ENCODE measurements at regions not wholly inside any gene's neighbourhood (a gene's known extent, or its start where the extent isn't known, plus 50 kb on each side); places are given as distances from the start of the nearest gene placed in this dataset.

DNA sequence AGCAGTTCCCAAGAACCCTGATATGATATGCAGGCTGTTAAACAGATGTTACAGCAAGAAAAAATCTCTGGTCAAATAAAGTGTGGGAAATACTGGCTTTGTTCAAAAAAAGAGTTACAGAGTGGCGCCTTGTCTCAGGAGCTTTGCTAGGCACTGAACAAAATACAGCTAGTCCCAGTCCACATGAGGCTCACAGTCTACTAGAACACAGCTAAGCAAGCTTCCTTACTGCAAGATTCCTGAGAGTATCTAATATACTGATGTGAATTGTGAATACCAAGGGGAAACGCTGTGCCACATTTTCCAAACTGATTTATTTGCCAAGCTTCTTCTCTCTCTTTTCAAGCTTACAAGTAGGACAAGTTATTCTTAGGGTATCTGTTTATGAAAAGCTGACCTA lies 188.8 kb upstream of the NABP1 start:
- H3K27ac Mint-ChIP-seq = no peak overlapping the region
- no peaks in the 10 kb centered on the region for H3K36me3 ChIP-seq (ENCODE audit: control insufficient read depth, insufficient read depth, low read length)
- peaks cover 9% of the 10 kb centered on the region for H3K27me3 Mint-ChIP-seq
- H3K27ac ChIP-seq (ENCODE audit: insufficient read depth, low read length, poor library complexity, severe bottlenecking) = no peak overlapping the region
- H3K4me1 ChIP-seq (ENCODE audit: control insufficient read depth, insufficient read depth, low read length, poor library complexity, severe bottlenecking) = no peaks in the 10 kb centered on the region
- no peaks in the 10 kb centered on the region for H3K4me1 Mint-ChIP-seq
- H3K9me3 ChIP-seq (ENCODE audit: control insufficient read depth in 2 of 2, low read length in 2 of 2) = no peaks in the 10 kb centered on the region
- ATAC-seq (ENCODE audit: low read depth in 2 of 2) (no peak), DNase-seq (no peak)
- no peak overlapping the region for H3K4me3 Mint-ChIP-seq
- H3K9me3 Mint-ChIP-seq = peaks cover 0 to 4% (median 0%) of the 10 kb centered on the region in 7 donors
- H3K36me3 Mint-ChIP-seq = no peaks in the 10 kb centered on the region
- H3K4me3 ChIP-seq (ENCODE audit: low read depth, low read length) = no peak overlapping the region
- H3K27me3 ChIP-seq (ENCODE audit: control insufficient read depth, insufficient read depth, low read length) = no peaks in the 10 kb centered on the region

DNA sequence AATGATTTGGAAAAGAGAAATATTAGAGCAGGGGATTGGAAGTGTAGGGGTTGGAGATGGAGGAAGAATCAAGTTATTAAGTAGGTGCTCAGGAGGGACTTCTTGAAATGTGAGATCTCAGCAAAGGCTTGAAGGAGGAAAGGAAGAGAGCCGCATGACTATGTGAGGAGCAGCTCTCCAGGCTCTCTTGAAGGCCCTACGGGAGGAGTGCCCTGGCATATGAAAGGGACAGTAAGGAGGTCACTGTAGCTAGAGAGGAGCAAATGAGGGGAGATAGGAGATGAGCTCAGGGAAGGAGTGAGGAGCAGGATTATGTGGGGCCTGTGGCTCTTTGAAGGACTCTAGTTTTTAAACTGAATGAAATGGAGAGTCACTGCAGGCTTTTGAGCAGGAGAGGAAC lies 181.1 kb upstream of the NABP1 start:
- H3K4me1 Mint-ChIP-seq = no peaks in the 10 kb centered on the region
- no peaks in the 10 kb centered on the region for H3K9me3 ChIP-seq (ENCODE audit: control insufficient read depth in 2 of 2, low read length in 2 of 2)
- peaks cover 15% of the 10 kb centered on the region for H3K27me3 Mint-ChIP-seq
- no peak overlapping the region for H3K27ac Mint-ChIP-seq
- DNase-seq = no peak
- no peak for ATAC-seq (ENCODE audit: low read depth in 2 of 2)
- peaks cover 0 to 3% (median 0%) of the 10 kb centered on the region in 7 donors for H3K9me3 Mint-ChIP-seq
- peaks cover 2% of the 10 kb centered on the region for H3K27me3 ChIP-seq (ENCODE audit: control insufficient read depth, insufficient read depth, low read length)
- H3K36me3 Mint-ChIP-seq = no peaks in the 10 kb centered on the region
- H3K36me3 ChIP-seq (ENCODE audit: control insufficient read depth, insufficient read depth, low read length) = no peaks in the 10 kb centered on the region
- no peak overlapping the region for H3K27ac ChIP-seq (ENCODE audit: insufficient read depth, low read length, poor library complexity, severe bottlenecking)
- no peak overlapping the region for H3K4me3 Mint-ChIP-seq
- no peak overlapping the region for H3K4me3 ChIP-seq (ENCODE audit: low read depth, low read length)
- H3K4me1 ChIP-seq (ENCODE audit: control insufficient read depth, insufficient read depth, low read length, poor library complexity, severe bottlenecking) = no peaks in the 10 kb centered on the region

DNA sequence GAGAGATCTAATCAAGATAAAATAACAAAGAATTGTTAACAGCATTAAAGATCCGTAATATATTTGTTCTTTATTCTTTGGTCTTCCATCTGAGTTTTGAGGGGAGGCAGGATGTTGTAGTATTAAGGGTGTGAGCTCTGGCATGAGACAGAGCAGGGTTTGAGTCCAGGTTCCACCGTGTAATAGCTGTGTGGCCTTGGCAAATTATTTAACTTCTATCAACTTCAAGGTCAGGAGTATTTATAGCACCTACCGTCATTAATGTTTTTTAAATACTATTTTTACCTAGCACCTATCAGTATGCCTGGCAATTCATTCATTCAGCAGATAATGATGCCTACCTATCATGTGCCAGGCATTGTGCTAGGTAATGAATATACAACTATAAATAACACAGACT lies 180.1 kb upstream of the NABP1 start:
- H3K4me1 Mint-ChIP-seq = no peaks in the 10 kb centered on the region
- Histone ChIP-seq H3K36me3 (ENCODE audit: control insufficient read depth, insufficient read depth, low read length) (no peaks in the 10 kb centered on the region), H3K27ac (ENCODE audit: insufficient read depth, low read length, poor library complexity, severe bottlenecking) (no peak overlapping the region), H3K4me3 (ENCODE audit: low read depth, low read length) (no peak overlapping the region), H3K9me3 (ENCODE audit: control insufficient read depth in 2 of 2, low read length in 2 of 2) (no peaks in the 10 kb centered on the region), H3K27me3 (ENCODE audit: control insufficient read depth, insufficient read depth, low read length) (peaks cover 2% of the 10 kb centered on the region), H3K4me1 (ENCODE audit: control insufficient read depth, insufficient read depth, low read length, poor library complexity, severe bottlenecking) (no peaks in the 10 kb centered on the region)
- H3K27me3 Mint-ChIP-seq = peaks cover 15% of the 10 kb centered on the region
- DNase-seq = no peak
- no peaks in the 10 kb centered on the region for H3K36me3 Mint-ChIP-seq
- H3K27ac Mint-ChIP-seq = no peak overlapping the region
- ATAC-seq (ENCODE audit: low read depth in 2 of 2) = no peak
- no peak overlapping the region for H3K4me3 Mint-ChIP-seq
- H3K9me3 Mint-ChIP-seq = peaks cover 0 to 3% (median 0%) of the 10 kb centered on the region in 7 donors

DNA sequence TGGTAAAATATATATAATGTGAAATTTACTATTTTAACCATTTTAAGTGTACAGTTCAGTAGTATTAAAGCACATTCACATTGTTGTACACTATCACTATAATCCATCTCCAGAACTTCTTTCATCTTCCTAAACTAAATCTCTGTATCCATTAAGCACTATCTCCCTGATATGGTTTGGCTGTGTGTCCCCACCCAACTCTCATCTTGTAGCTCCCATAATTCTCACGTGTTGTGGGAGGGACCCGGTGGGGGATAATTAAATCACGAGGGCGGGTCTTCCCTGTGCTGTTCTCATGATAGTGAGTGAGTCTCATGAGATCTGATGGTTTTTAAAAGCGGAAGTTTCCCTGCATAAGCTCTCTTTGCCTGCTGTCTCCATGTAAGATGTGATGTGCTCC lies 178.9 kb upstream of the NABP1 start:
- ATAC-seq (ENCODE audit: low read depth in 2 of 2) = no peak
- peaks cover 2% of the 10 kb centered on the region for H3K27me3 ChIP-seq (ENCODE audit: control insufficient read depth, insufficient read depth, low read length)
- H3K9me3 ChIP-seq (ENCODE audit: control insufficient read depth in 2 of 2, low read length in 2 of 2) = no peaks in the 10 kb centered on the region
- H3K4me3 ChIP-seq (ENCODE audit: low read depth, low read length) = no peak overlapping the region
- Mint-ChIP-seq H3K4me3 (no peak overlapping the region), H3K27me3 (peaks cover 20% of the 10 kb centered on the region), H3K4me1 (no peaks in the 10 kb centered on the region), H3K27ac (no peak overlapping the region), H3K9me3 (peaks cover 0 to 3% (median 0%) of the 10 kb centered on the region in 7 donors), H3K36me3 (no peaks in the 10 kb centered on the region)
- H3K36me3 ChIP-seq (ENCODE audit: control insufficient read depth, insufficient read depth, low read length) = no peaks in the 10 kb centered on the region
- no peak for DNase-seq
- no peaks in the 10 kb centered on the region for H3K4me1 ChIP-seq (ENCODE audit: control insufficient read depth, insufficient read depth, low read length, poor library complexity, severe bottlenecking)
- H3K27ac ChIP-seq (ENCODE audit: insufficient read depth, low read length, poor library complexity, severe bottlenecking) = no peak overlapping the region

DNA sequence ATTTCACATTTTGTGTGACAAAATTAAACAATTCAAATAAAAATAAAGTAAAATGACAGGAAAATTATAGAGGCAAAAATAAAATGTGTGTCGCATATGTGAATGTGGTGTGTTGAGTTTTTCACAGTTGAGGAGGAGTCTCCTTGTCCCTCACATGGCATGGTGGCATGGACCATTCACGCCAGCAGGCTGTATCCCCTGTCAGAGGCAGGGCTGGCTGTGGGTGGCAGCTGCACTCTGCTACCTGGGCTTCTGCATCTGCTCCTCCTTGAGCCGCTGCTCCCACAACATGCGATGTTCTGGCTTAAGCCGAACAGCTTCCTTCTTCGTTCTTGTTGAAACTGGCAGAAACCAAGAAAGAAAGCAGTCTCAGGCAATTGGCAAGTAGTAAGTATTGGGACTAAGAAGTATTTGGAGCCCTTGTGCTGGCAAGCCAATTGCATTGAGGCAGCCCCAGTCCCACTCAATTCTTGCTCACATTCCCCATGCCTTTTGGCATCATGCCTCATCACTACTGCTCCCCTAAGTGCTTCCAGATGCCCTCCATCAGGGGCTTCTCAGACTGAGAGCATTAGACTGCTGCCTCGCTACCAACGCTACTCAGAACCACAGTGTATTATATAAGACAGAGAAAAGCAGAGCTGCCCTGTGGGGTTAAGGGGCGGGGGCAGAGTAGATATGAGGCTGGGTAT lies 177.9 kb upstream of the NABP1 start:
- ATAC-seq (ENCODE audit: low read depth in 2 of 2) = no peak
- H3K36me3 ChIP-seq (ENCODE audit: control insufficient read depth, insufficient read depth, low read length) = no peaks in the 10 kb centered on the region
- Mint-ChIP-seq H3K27me3 (peaks cover 20% of the 10 kb centered on the region), H3K4me1 (no peaks in the 10 kb centered on the region), H3K36me3 (no peaks in the 10 kb centered on the region), H3K27ac (no peak overlapping the region), H3K9me3 (peaks cover 0 to 3% (median 0%) of the 10 kb centered on the region in 7 donors), H3K4me3 (no peak overlapping the region)
- peaks cover 1% of the 10 kb centered on the region for H3K27me3 ChIP-seq (ENCODE audit: control insufficient read depth, insufficient read depth, low read length)
- no peak for DNase-seq
- H3K4me3 ChIP-seq (ENCODE audit: low read depth, low read length) = no peak overlapping the region
- no peak overlapping the region for H3K27ac ChIP-seq (ENCODE audit: insufficient read depth, low read length, poor library complexity, severe bottlenecking)
- H3K9me3 ChIP-seq (ENCODE audit: control insufficient read depth in 2 of 2, low read length in 2 of 2) = no peaks in the 10 kb centered on the region
- H3K4me1 ChIP-seq (ENCODE audit: control insufficient read depth, insufficient read depth, low read length, poor library complexity, severe bottlenecking) = no peaks in the 10 kb centered on the region

DNA sequence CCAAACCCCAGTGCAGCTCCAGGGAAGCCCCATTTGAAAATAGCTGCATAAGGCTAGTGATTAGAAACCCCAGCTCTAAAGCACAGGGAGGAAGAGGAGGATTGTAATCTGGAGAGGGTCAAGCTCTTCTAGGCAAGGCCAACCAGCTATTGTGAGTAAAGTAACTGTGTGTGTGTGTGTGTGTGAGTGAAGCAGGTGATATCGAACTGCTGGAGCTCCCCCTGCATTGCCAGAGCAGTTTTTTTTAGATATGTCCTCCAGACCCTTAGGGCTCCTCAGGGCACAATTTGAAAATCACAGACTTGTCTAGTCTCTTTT lies 177.4 kb upstream of the NABP1 start:
- no peaks in the 10 kb centered on the region for H3K36me3 ChIP-seq (ENCODE audit: control insufficient read depth, insufficient read depth, low read length)
- Mint-ChIP-seq H3K27me3 (peaks cover 16% of the 10 kb centered on the region), H3K4me1 (no peaks in the 10 kb centered on the region), H3K4me3 (no peak overlapping the region), H3K9me3 (peaks cover 0 to 3% (median 0%) of the 10 kb centered on the region in 7 donors), H3K27ac (no peak overlapping the region), H3K36me3 (no peaks in the 10 kb centered on the region)
- H3K4me1 ChIP-seq (ENCODE audit: control insufficient read depth, insufficient read depth, low read length, poor library complexity, severe bottlenecking) = no peaks in the 10 kb centered on the region
- DNase-seq (no peak), ATAC-seq (ENCODE audit: low read depth in 2 of 2) (no peak)
- no peak overlapping the region for H3K4me3 ChIP-seq (ENCODE audit: low read depth, low read length)
- H3K27me3 ChIP-seq (ENCODE audit: control insufficient read depth, insufficient read depth, low read length) = no peaks in the 10 kb centered on the region
- no peak overlapping the region for H3K27ac ChIP-seq (ENCODE audit: insufficient read depth, low read length, poor library complexity, severe bottlenecking)
- no peaks in the 10 kb centered on the region for H3K9me3 ChIP-seq (ENCODE audit: control insufficient read depth in 2 of 2, low read length in 2 of 2)

DNA sequence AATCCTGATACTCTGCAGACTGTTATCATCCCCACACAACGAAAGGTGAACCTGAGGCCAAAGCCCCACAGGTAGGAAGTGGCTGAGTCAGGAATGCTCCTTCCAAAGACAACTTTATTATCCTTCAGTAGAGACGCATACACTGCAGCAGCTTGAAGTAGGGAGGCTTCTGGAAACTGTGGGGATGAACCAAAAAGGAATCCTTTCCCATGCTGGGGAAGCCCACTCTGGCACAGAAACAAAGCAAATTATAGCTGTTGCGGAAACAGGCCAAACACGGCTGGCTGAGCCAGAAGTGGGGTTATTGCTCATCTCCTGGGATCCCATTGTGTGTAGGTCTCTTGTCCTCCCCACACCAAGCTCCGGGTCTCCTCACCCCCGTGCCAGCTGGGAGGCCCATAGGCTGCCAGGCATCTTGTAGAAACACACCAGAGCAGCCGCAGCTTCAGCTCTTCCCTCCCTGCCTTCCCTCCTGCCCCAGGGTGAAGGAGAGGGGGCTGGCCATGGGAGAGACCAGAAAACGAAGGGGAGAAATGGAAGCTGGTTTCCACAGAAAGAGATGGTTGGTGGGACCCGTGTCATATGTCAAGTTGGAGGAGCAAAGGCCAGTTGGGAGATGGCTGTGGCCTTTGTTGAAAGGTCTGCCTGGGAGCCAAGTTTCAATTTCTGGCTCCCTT lies 176.9 kb upstream of the NABP1 start:
- Mint-ChIP-seq H3K4me1 (no peaks in the 10 kb centered on the region), H3K36me3 (no peaks in the 10 kb centered on the region)
- ATAC-seq (ENCODE audit: low read depth in 2 of 2) = no peak

DNA sequence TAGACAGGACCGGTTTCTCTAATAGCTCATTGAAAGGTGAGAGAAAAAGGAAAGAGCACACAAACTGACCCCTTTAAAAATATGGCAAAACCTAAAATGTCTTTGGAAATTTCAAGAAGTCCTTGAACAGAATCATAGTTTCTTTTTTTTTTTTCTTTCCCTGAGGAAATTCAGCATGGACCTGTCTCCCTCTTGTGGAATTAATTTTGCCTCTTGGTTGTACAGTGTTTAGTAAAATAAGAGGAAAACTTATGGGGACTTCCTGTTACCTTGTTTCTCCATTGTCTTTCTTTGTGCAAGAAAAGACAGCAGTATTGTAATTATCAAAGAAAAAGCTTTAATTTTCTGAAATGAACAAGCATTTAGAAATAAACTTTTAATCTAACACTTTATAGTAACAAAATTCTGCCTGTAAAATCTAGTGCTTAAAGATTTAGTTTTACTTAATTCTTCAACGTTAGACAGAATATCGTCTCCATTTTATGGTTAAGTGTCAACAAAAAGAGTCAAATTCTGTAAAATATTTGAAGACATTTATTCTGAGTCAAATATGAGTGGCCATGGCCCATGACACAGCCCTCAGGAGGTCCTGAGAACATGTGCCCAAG lies 176.3 kb upstream of the NABP1 start:
- H3K9me3 ChIP-seq (ENCODE audit: control insufficient read depth in 2 of 2, low read length in 2 of 2) = no peaks in the 10 kb centered on the region
- H3K36me3 ChIP-seq (ENCODE audit: control insufficient read depth, insufficient read depth, low read length) = no peaks in the 10 kb centered on the region
- no peak overlapping the region for H3K27ac ChIP-seq (ENCODE audit: insufficient read depth, low read length, poor library complexity, severe bottlenecking)
- ATAC-seq (ENCODE audit: low read depth in 2 of 2) (no peak), DNase-seq (no peak)
- Mint-ChIP-seq H3K4me1 (no peaks in the 10 kb centered on the region), H3K9me3 (peaks cover 0 to 3% (median 0%) of the 10 kb centered on the region in 7 donors), H3K36me3 (no peaks in the 10 kb centered on the region), H3K27ac (no peak overlapping the region), H3K27me3 (peaks cover 20% of the 10 kb centered on the region), H3K4me3 (no peak overlapping the region)
- H3K4me3 ChIP-seq (ENCODE audit: low read depth, low read length) = no peak overlapping the region
- no peaks in the 10 kb centered on the region for H3K4me1 ChIP-seq (ENCODE audit: control insufficient read depth, insufficient read depth, low read length, poor library complexity, severe bottlenecking)
- no peaks in the 10 kb centered on the region for H3K27me3 ChIP-seq (ENCODE audit: control insufficient read depth, insufficient read depth, low read length)

More for the DNA sequence above, 176.9 kb upstream of the NABP1 start:
- Histone ChIP-seq H3K4me1 (ENCODE audit: control insufficient read depth, insufficient read depth, low read length, poor library complexity, severe bottlenecking) (no peaks in the 10 kb centered on the region), H3K27ac (ENCODE audit: insufficient read depth, low read length, poor library complexity, severe bottlenecking) (no peak overlapping the region), H3K27me3 (ENCODE audit: control insufficient read depth, insufficient read depth, low read length) (no peaks in the 10 kb centered on the region), H3K9me3 (ENCODE audit: control insufficient read depth in 2 of 2, low read length in 2 of 2) (no peaks in the 10 kb centered on the region), H3K36me3 (ENCODE audit: control insufficient read depth, insufficient read depth, low read length) (no peaks in the 10 kb centered on the region), H3K4me3 (ENCODE audit: low read depth, low read length) (no peak overlapping the region)
- DNase-seq = no peak
- no peak overlapping the region for H3K4me3 Mint-ChIP-seq
- H3K9me3 Mint-ChIP-seq = peaks cover 0 to 3% (median 0%) of the 10 kb centered on the region in 7 donors
- H3K27me3 Mint-ChIP-seq = peaks cover 18% of the 10 kb centered on the region
- H3K27ac Mint-ChIP-seq = no peak overlapping the region

Data from CD4-positive, CD25-positive, alpha-beta regulatory T cell (primary cell).